Central memory CD8-positive, alpha-beta T cell (primary cell): ENCODE measurements at regions not wholly inside any gene's neighbourhood (a gene's known extent, or its start where the extent isn't known, plus 50 kb on each side); places are given as distances from the start of the nearest gene placed in this dataset.

ENCODE experiments used
- ATAC-seq: fragments of 150-1000 bp; cut with Tn5 transposase; replicated peaks from 2 replicates; pipeline ENCODE4 v1.10.0; 2022; ENCODE audit warnings: mild to moderate bottlenecking, moderate FRiP score, moderate number of reproducible peaks; ENCODE audit not compliant: poor library complexity, severe bottlenecking; ENCODE audit errors: extremely low read depth
- DNase-seq, 2 donors: peaks; one replicate each; pipeline ENCODE4 v3.0.0; 2021; ENCODE audit warnings: low spot score in 2 of 2
- H3K27ac Mint-ChIP-seq: one replicate; pipeline ENCODE4 v1.8.0; 2022; ENCODE audit warnings: low read depth, mild to moderate bottlenecking, moderate library complexity, mixed read lengths
- H3K27me3 Mint-ChIP-seq: one replicate; pipeline ENCODE4 v1.8.0; 2022; ENCODE audit warnings: mixed read lengths
- H3K36me3 Mint-ChIP-seq: one replicate; pipeline ENCODE4 v1.8.0; 2022; ENCODE audit warnings: mild to moderate bottlenecking, moderate library complexity, mixed read lengths; ENCODE audit not compliant: insufficient read depth
- H3K4me1 Mint-ChIP-seq: one replicate; pipeline ENCODE4 v1.8.0; 2022; ENCODE audit warnings: mixed read lengths
- H3K4me3 Mint-ChIP-seq: one replicate; pipeline ENCODE4 v1.8.0; 2022; ENCODE audit warnings: mild to moderate bottlenecking, moderate library complexity, mixed read lengths
- H3K9me3 Mint-ChIP-seq: one replicate; pipeline ENCODE4 v1.8.0; 2022; ENCODE audit warnings: mixed read lengths

- peaks cover 59% of the 10 kb centered on the region for H3K27me3 Mint-ChIP-seq
- H3K27ac Mint-ChIP-seq, result no peak overlapping the region
- H3K4me3 Mint-ChIP-seq, result no peak overlapping the region
- no peaks in the 10 kb centered on the region for H3K9me3 Mint-ChIP-seq
- no peaks in the 10 kb centered on the region for H3K36me3 Mint-ChIP-seq
- H3K4me1 Mint-ChIP-seq, result no peaks in the 10 kb centered on the region
- DNase-seq (no peak), ATAC-seq (no peak)
These were observed 78.1 kb upstream of the GRIK3 start for GRCh38 chr1:37112430-37112829.

- Mint-ChIP-seq H3K9me3 (no peaks in the 10 kb centered on the region), H3K4me3 (no peak overlapping the region), H3K36me3 (no peaks in the 10 kb centered on the region), H3K27me3 (peaks cover 60% of the 10 kb centered on the region), H3K27ac (no peak overlapping the region), H3K4me1 (no peaks in the 10 kb centered on the region)
- DNase-seq, result no peak
- no peak for ATAC-seq
These were observed 79.1 kb upstream of the GRIK3 start for GRCh38 chr1:37113285-37113997.

- ATAC-seq (no peak), DNase-seq (no peak)
- H3K9me3 Mint-ChIP-seq, result no peaks in the 10 kb centered on the region
- no peak overlapping the region for H3K4me3 Mint-ChIP-seq
- no peaks in the 10 kb centered on the region for H3K4me1 Mint-ChIP-seq
- no peaks in the 10 kb centered on the region for H3K36me3 Mint-ChIP-seq
- peaks cover 58% of the 10 kb centered on the region for H3K27me3 Mint-ChIP-seq
- H3K27ac Mint-ChIP-seq, result no peak overlapping the region
These were observed 84.5 kb upstream of the GRIK3 start for GRCh38 chr1:37118790-37119189.

GRCh38 chr1:37120279-37120678 is 86.0 kb upstream of the GRIK3 start:
- H3K36me3 Mint-ChIP-seq, result no peaks in the 10 kb centered on the region
- H3K4me3 Mint-ChIP-seq, result no peak overlapping the region
- ATAC-seq (no peak), DNase-seq (no peak)
- no peaks in the 10 kb centered on the region for H3K9me3 Mint-ChIP-seq
- peaks cover 43% of the 10 kb centered on the region for H3K27me3 Mint-ChIP-seq
- no peak overlapping the region for H3K27ac Mint-ChIP-seq
- no peaks in the 10 kb centered on the region for H3K4me1 Mint-ChIP-seq

GRCh38 chr1:37123276-37124115 is 89.2 kb upstream of the GRIK3 start:
- Mint-ChIP-seq H3K27me3 (peaks cover 44% of the 10 kb centered on the region), H3K9me3 (no peaks in the 10 kb centered on the region), H3K4me1 (no peaks in the 10 kb centered on the region)

GRCh38 chr1:37124501-37124900 is 90.2 kb upstream of the GRIK3 start:
- no peak overlapping the region for H3K27ac Mint-ChIP-seq
- H3K9me3 Mint-ChIP-seq, result no peaks in the 10 kb centered on the region
- ATAC-seq (no peak), DNase-seq (no peak)
- no peaks in the 10 kb centered on the region for H3K4me1 Mint-ChIP-seq
- H3K4me3 Mint-ChIP-seq, result no peak overlapping the region
- peaks cover 44% of the 10 kb centered on the region for H3K27me3 Mint-ChIP-seq
- no peaks in the 10 kb centered on the region for H3K36me3 Mint-ChIP-seq

More at GRCh38 chr1:37123276-37124115, 89.2 kb upstream of the GRIK3 start:
- DNase-seq, result no peak
- ATAC-seq, result no peak
- Mint-ChIP-seq H3K27ac (no peak overlapping the region), H3K36me3 (no peaks in the 10 kb centered on the region), H3K4me3 (no peak overlapping the region)

GRCh38 chr1:37125295-37125694 is 91.0 kb upstream of the GRIK3 start:
- no peak overlapping the region for H3K4me3 Mint-ChIP-seq
- H3K27me3 Mint-ChIP-seq, result peaks cover 44% of the 10 kb centered on the region
- DNase-seq (no peak), ATAC-seq (no peak)
- no peaks in the 10 kb centered on the region for H3K4me1 Mint-ChIP-seq
- H3K9me3 Mint-ChIP-seq, result no peaks in the 10 kb centered on the region
- H3K36me3 Mint-ChIP-seq, result no peaks in the 10 kb centered on the region
- H3K27ac Mint-ChIP-seq, result no peak overlapping the region

GRCh38 chr1:37127254-37127748 is 93.0 kb upstream of the GRIK3 start:
- Mint-ChIP-seq H3K4me3 (no peak overlapping the region), H3K27me3 (peaks cover 57% of the 10 kb centered on the region), H3K27ac (no peak overlapping the region), H3K36me3 (no peaks in the 10 kb centered on the region), H3K4me1 (no peaks in the 10 kb centered on the region), H3K9me3 (no peaks in the 10 kb centered on the region)
- ATAC-seq (no peak), DNase-seq (no peak)

- H3K36me3 Mint-ChIP-seq, result no peaks in the 10 kb centered on the region
- H3K9me3 Mint-ChIP-seq, result no peaks in the 10 kb centered on the region
- peaks cover 65% of the 10 kb centered on the region for H3K27me3 Mint-ChIP-seq
- no peak overlapping the region for H3K4me3 Mint-ChIP-seq
- no peak for DNase-seq
- no peak for ATAC-seq
- H3K4me1 Mint-ChIP-seq, result no peaks in the 10 kb centered on the region
- H3K27ac Mint-ChIP-seq, result no peak overlapping the region
These were observed 93.8 kb upstream of the GRIK3 start for GRCh38 chr1:37128091-37128490.

GRCh38 chr1:37130221-37130948 is 96.1 kb upstream of the GRIK3 start:
- no peaks in the 10 kb centered on the region for H3K9me3 Mint-ChIP-seq
- H3K36me3 Mint-ChIP-seq, result no peaks in the 10 kb centered on the region
- H3K27ac Mint-ChIP-seq, result no peak overlapping the region
- ATAC-seq (no peak), DNase-seq (no peak)
- peaks cover 88% of the 10 kb centered on the region for H3K27me3 Mint-ChIP-seq
- H3K4me1 Mint-ChIP-seq, result no peaks in the 10 kb centered on the region
- no peak overlapping the region for H3K4me3 Mint-ChIP-seq

GRCh38 chr1:37131281-37131680 is 97.0 kb upstream of the GRIK3 start:
- no peak overlapping the region for H3K4me3 Mint-ChIP-seq
- H3K27ac Mint-ChIP-seq, result no peak overlapping the region
- DNase-seq, result no peak
- H3K36me3 Mint-ChIP-seq, result peaks cover 1% of the 10 kb centered on the region
- no peaks in the 10 kb centered on the region for H3K9me3 Mint-ChIP-seq
- peaks cover 97% of the 10 kb centered on the region for H3K27me3 Mint-ChIP-seq
- H3K4me1 Mint-ChIP-seq, result no peaks in the 10 kb centered on the region
- ATAC-seq, result no peak

- H3K4me1 Mint-ChIP-seq, result no peaks in the 10 kb centered on the region
- H3K27ac Mint-ChIP-seq, result no peak overlapping the region
- peaks cover 89% of the 10 kb centered on the region for H3K27me3 Mint-ChIP-seq
- DNase-seq, result no peak
- H3K36me3 Mint-ChIP-seq, result peaks cover 1% of the 10 kb centered on the region
- no peak for ATAC-seq
- H3K9me3 Mint-ChIP-seq, result no peaks in the 10 kb centered on the region
- no peak overlapping the region for H3K4me3 Mint-ChIP-seq
These were observed 99.2 kb upstream of the GRIK3 start for GRCh38 chr1:37133276-37134145.
